ENCODE measurements at regions not wholly inside any gene's neighbourhood (a gene's known extent, or its start where the extent isn't known, plus 50 kb on each side); places are given as distances from the start of the nearest gene placed in this dataset.

DNA sequence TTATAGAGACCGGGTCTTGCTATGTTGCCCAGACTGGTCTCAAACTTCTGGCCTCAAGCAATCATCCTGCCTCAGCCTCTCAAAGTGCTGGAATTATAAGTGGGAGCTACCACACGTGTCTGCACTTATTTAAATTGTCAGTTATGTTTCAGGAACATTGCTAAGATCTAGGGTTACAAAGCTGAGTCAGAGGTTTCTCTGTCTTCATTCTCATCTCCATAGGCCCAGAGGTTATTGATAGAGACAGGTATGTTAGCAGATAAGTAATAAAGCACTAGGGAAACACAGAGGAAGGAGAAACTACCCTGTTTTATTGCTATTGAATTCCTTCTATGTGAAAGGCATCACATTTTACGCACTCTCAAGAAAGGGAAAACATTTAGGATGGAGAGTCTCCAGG, 214.1 kb downstream of the REEP3 start:
- no peak overlapping the region for H3K4me3 ChIP-seq (ENCODE audit: low read depth, low read length)
- DNase-seq (ENCODE audit: low read depth): no peak
- TF ChIP-seq CTCF (IDR thresholded peaks at IDR 0.05; ENCODE audit: insufficient read depth, low read depth, low read length, missing control alignments): no peak

GRCh38 chr10:63738410-63738809, 217.2 kb downstream of the REEP3 start:
- no peak for TF ChIP-seq CTCF (IDR thresholded peaks at IDR 0.05; ENCODE audit: insufficient read depth, low read depth, low read length, missing control alignments)
- no peak overlapping the region for H3K4me3 ChIP-seq (ENCODE audit: low read depth, low read length)
- no peak for DNase-seq (ENCODE audit: low read depth)

GRCh38 chr10:63744060-63744941, 223.1 kb downstream of the REEP3 start:
- no peak for TF ChIP-seq CTCF (IDR thresholded peaks at IDR 0.05; ENCODE audit: insufficient read depth, low read depth, low read length, missing control alignments)
- no peak overlapping the region for H3K4me3 ChIP-seq (ENCODE audit: low read depth, low read length)
- no peak for DNase-seq (ENCODE audit: low read depth)

GRCh38 chr10:63749915-63750314, 228.7 kb downstream of the REEP3 start:
- H3K4me3 ChIP-seq (ENCODE audit: low read depth, low read length): no peak overlapping the region
- TF ChIP-seq CTCF (IDR thresholded peaks at IDR 0.05; ENCODE audit: insufficient read depth, low read depth, low read length, missing control alignments): no peak
- DNase-seq (ENCODE audit: low read depth): no peak

DNA sequence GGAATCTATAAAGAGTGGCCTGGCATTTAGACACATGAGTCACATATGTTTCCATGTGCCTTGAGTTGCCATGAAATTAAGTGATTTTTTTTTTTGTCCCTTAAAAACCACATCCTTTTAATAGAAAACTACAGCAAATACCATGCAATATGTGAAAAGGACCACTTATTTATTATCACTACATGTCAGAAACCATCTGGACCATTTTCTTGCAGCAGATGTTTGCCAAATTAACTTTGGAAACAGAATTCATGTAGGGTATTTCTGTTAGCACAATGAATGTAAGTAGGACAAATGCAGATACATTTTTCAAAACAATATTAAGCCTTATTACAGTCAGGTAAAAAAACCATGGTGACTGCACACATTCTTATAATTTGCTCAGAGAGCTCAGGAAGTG, 230.6 kb downstream of the REEP3 start:
- TF ChIP-seq CTCF (IDR thresholded peaks at IDR 0.05; ENCODE audit: insufficient read depth, low read depth, low read length, missing control alignments): no peak
- no peak overlapping the region for H3K4me3 ChIP-seq (ENCODE audit: low read depth, low read length)
- no peak for DNase-seq (ENCODE audit: low read depth)

DNA sequence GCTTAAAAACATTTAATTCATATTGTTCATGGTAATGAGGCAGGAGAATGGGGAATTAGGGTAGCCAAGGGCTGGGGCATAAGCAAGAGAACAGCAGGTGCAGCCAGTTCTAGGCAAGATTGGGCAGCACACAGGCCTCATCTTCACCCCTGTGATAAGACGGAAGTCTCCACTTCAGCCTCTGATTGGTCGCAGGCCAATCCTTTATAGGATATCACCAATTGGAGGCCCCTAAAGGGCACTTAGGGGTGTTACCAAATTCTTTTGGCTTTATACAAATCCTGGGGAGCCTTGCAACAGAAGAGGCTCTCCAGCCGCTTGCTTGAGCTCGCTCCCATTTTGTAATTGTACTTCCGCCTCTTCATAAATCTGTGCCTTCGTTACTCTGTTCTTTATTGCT, 231.1 kb downstream of the REEP3 start:
- H3K4me3 ChIP-seq (ENCODE audit: low read depth, low read length): no peak overlapping the region
- TF ChIP-seq CTCF (IDR thresholded peaks at IDR 0.05; ENCODE audit: insufficient read depth, low read depth, low read length, missing control alignments): no peak
- no peak for DNase-seq (ENCODE audit: low read depth)

GRCh38 chr10:63753808-63754207, 232.6 kb downstream of the REEP3 start:
- TF ChIP-seq CTCF (IDR thresholded peaks at IDR 0.05; ENCODE audit: insufficient read depth, low read depth, low read length, missing control alignments): no peak
- DNase-seq (ENCODE audit: low read depth): no peak
- H3K4me3 ChIP-seq (ENCODE audit: low read depth, low read length): no peak overlapping the region
